ENCODE measurements at regions not wholly inside any gene's neighbourhood (a gene's known extent, or its start where the extent isn't known, plus 50 kb on each side); places are given as distances from the start of the nearest gene placed in this dataset.

DNA sequence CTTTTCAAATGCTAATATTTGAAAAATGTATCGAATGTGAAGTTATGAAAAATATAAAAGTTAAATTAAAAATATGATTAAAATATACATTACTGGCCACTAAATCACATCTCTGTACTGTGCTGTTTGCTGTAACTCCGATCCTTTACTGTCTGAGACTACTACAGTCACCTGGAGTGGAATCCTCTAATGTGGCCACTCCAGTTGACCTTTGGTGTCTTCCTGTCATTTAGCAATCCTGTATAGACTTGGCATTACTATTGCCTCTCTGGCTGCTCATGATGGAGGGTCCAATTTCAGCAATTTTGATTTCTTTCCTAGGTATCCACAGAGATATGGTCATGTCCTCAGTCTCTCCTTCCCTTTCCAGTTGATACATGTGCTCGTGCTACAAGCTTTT is 560.0 kb downstream of the CCDC85A start:
- TF ChIP-seq, protein P1, sequence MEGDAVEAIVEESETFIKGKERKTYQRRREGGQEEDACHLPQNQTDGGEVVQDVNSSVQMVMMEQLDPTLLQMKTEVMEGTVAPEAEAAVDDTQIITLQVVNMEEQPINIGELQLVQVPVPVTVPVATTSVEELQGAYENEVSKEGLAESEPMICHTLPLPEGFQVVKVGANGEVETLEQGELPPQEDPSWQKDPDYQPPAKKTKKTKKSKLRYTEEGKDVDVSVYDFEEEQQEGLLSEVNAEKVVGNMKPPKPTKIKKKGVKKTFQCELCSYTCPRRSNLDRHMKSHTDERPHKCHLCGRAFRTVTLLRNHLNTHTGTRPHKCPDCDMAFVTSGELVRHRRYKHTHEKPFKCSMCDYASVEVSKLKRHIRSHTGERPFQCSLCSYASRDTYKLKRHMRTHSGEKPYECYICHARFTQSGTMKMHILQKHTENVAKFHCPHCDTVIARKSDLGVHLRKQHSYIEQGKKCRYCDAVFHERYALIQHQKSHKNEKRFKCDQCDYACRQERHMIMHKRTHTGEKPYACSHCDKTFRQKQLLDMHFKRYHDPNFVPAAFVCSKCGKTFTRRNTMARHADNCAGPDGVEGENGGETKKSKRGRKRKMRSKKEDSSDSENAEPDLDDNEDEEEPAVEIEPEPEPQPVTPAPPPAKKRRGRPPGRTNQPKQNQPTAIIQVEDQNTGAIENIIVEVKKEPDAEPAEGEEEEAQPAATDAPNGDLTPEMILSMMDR (IDR thresholded peaks at IDR 0.05) = no peak
- no peak for TF ChIP-seq EZH2phosphoT487 (IDR thresholded peaks at IDR 0.05)
